ENCODE measurements at regions not wholly inside any gene's neighbourhood (a gene's known extent, or its start where the extent isn't known, plus 50 kb on each side); places are given as distances from the start of the nearest gene placed in this dataset.

DNA sequence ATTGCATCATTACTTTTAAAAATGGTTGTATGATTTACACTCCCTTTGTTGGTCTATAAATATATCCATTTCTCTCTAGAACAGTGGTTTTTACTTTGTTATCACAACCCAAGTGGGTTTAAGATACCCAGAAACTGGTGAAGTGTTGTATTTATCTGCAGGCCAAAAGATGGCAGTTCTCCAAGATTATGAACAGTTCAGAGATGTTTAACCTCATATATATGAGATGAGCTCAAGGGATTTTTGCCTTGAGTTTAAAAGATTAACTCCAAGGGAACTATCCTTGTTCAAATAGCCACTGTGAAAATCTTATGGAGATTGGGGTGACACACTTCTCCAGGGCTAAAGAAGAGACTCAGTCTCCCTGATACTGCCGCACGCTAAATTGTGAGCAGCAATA, 572.6 kb downstream of the TLE4 start:
- TF ChIP-seq POLR2A (IDR thresholded peaks at IDR 0.05): no peak
- TF ChIP-seq, protein P1, sequence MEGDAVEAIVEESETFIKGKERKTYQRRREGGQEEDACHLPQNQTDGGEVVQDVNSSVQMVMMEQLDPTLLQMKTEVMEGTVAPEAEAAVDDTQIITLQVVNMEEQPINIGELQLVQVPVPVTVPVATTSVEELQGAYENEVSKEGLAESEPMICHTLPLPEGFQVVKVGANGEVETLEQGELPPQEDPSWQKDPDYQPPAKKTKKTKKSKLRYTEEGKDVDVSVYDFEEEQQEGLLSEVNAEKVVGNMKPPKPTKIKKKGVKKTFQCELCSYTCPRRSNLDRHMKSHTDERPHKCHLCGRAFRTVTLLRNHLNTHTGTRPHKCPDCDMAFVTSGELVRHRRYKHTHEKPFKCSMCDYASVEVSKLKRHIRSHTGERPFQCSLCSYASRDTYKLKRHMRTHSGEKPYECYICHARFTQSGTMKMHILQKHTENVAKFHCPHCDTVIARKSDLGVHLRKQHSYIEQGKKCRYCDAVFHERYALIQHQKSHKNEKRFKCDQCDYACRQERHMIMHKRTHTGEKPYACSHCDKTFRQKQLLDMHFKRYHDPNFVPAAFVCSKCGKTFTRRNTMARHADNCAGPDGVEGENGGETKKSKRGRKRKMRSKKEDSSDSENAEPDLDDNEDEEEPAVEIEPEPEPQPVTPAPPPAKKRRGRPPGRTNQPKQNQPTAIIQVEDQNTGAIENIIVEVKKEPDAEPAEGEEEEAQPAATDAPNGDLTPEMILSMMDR (IDR thresholded peaks at IDR 0.05): no peak
- no peaks in the 10 kb centered on the region for H3K9me3 ChIP-seq (replicated peaks in 1 of 3)
- DNase-seq: no peak
- H3K36me3 ChIP-seq (replicated peaks in 1 of 2): no peaks in the 10 kb centered on the region
- H3K4me1 ChIP-seq (replicated peaks in 1 of 2): no peaks in the 10 kb centered on the region
- no peak overlapping the region for H3K4me3 ChIP-seq
- no peaks in the 10 kb centered on the region for H3K27me3 ChIP-seq
- 92 to 100% (median 94%) methylated on average over 2 of the region's 2 CpGs for WGBS, 4 donors
- intact Hi-C loops (cut with DNase I): no loop called here
- no peak overlapping the region for H3K27ac ChIP-seq

DNA sequence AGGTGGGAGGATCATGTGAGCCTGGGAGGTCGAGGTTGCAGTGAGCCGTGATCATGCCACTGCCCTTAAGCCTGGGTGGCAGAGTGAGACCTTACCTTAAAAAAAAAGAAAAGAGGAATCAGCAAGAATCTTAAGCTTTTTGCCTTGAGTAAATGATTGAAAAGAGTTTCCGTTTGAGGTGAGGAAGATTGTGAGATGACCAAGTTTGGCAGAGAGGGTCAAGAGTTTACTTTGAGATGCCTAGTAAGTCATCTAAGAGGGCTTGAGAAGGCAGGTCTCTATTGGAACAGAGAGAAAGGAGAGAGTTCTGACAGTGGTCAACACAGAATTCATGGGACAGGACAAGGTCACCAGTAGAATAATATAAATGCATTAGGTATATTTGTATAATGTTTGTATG, 572.1 kb downstream of the TLE4 start:
- Histone ChIP-seq H3K27me3 (no peaks in the 10 kb centered on the region), H3K4me1 (replicated peaks in 1 of 2) (no peaks in the 10 kb centered on the region), H3K4me3 (no peak overlapping the region), H3K27ac (no peak overlapping the region), H3K9me3 (replicated peaks in 1 of 3) (no peaks in the 10 kb centered on the region), H3K36me3 (replicated peaks in 1 of 2) (no peaks in the 10 kb centered on the region)
- no peak for DNase-seq
- 71 to 84% (median 77%) methylated on average over 3 of the region's 3 CpGs for WGBS, 4 donors
- intact Hi-C loops (cut with DNase I): no loop called here
- TF ChIP-seq POLR2A (IDR thresholded peaks at IDR 0.05): no peak
- TF ChIP-seq, protein P1 (IDR thresholded peaks at IDR 0.05): no peak

DNA sequence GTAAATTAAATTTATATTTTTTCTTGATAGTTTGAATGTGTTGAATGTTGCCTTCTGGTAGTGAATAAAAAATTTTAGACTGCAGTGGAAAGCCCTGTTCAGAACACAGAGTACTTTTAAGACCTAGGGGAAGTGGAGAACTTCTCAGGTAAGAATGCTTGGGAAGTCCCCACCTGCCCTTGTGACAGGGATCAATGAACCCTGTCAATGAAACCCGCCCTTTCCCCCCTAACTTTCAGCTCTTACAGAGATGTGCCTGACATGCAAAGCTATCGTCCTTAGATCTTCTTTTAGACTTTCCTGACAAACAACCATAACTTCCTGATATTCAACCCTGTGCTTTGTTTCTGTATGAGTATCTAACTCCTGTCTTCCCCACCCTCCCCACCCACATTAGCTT, 562.7 kb downstream of the TLE4 start:
- intact Hi-C loops (cut with DNase I): no loop called here
- H3K27me3 ChIP-seq: no peaks in the 10 kb centered on the region
- H3K36me3 ChIP-seq (replicated peaks in 1 of 2): no peaks in the 10 kb centered on the region
- H3K27ac ChIP-seq: no peak overlapping the region
- no peaks in the 10 kb centered on the region for H3K4me1 ChIP-seq (replicated peaks in 1 of 2)
- no peak overlapping the region for H3K4me3 ChIP-seq
- TF ChIP-seq POLR2A (IDR thresholded peaks at IDR 0.05): no peak
- TF ChIP-seq, protein P1 (IDR thresholded peaks at IDR 0.05): no peak
- peaks cover 0 to under 1% (median 0%) of the 10 kb centered on the region in 3 donors for H3K9me3 ChIP-seq (replicated peaks in 1 of 3)
- 66 to 70% (median 68%) methylated on average over 2 of the region's 2 CpGs for WGBS, 4 donors
- DNase-seq: no peak

DNA sequence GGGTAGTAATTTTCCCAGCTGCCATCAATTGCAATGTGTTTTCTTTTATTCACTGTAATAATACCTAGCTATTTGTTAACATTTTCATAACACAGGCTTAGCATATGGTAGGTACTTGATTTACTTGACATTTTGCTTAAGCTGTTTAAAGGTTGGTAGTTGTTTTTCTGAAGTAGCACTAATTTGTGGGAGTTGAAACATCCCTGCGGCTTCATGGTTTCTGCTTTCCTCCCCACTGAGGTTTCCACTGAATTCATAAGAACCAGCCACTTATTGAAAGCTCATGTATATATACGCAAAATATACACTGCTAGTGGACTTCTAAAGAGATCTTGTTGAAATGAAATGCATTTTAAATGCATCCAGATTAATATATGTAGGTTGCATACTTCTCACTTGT, 559.9 kb downstream of the TLE4 start:
- Histone ChIP-seq H3K27ac (no peak overlapping the region), H3K9me3 (replicated peaks in 1 of 3) (peaks cover 0 to 5% (median 0%) of the 10 kb centered on the region in 3 donors), H3K36me3 (replicated peaks in 1 of 2) (no peaks in the 10 kb centered on the region), H3K27me3 (no peaks in the 10 kb centered on the region), H3K4me1 (replicated peaks in 1 of 2) (no peaks in the 10 kb centered on the region), H3K4me3 (no peak overlapping the region)
- TF ChIP-seq, protein P1 (IDR thresholded peaks at IDR 0.05): no peak
- TF ChIP-seq POLR2A (IDR thresholded peaks at IDR 0.05): no peak
- intact Hi-C loops (cut with DNase I): no loop called here
- WGBS, 4 donors: 86 to 93% (median 92%) methylated on average over 2 of the region's 2 CpGs
- DNase-seq: no peak

Measured in adrenal gland (tissue), 9 donors.